GM23338 (cell line): ENCODE measurements at regions not wholly inside any gene's neighbourhood (a gene's known extent, or its start where the extent isn't known, plus 50 kb on each side); places are given as distances from the start of the nearest gene placed in this dataset.

Experiments
- ATAC-seq: fragments of 200-7000 bp; cut with Tn5 transposase; 3 replicates; pipeline ENCODE4 v1.9.1; 2020
- DNase-seq: peaks from one replicate; pipeline ENCODE4 v3.0.0-alpha.2; 2015; ENCODE audit warnings: low spot score
- H2AFZ ChIP-seq: fragments of 200-600 bp; sonication (generic); 2 replicates; pipeline ENCODE4 v1.8.0; 2016; ENCODE audit warnings: antibody characterized with exemption, mild to moderate bottlenecking, moderate library complexity
- H3F3A ChIP-seq: fragments of 200-600 bp; sonication (generic); replicated peaks from 2 replicates; pipeline ENCODE4 v1.8.0; 2017; ENCODE audit warnings: antibody characterized with exemption, mixed run types, low read depth
- H3K27ac ChIP-seq: fragments of 200-600 bp; sonication (generic); 2 replicates; pipeline ENCODE4 v1.6.1; 2016; ENCODE audit warnings: low read depth
- H3K27me3 ChIP-seq: fragments of 200-600 bp; sonication (generic); 2 replicates; pipeline ENCODE4 v1.8.0; 2016; ENCODE audit warnings: mild to moderate bottlenecking, mixed run types, moderate library complexity; ENCODE audit not compliant: insufficient read depth
- H3K36me3 ChIP-seq: fragments of 200-600 bp; sonication (generic); 2 replicates; pipeline ENCODE4 v1.8.0; 2016; ENCODE audit warnings: mild to moderate bottlenecking; ENCODE audit not compliant: insufficient read depth
- H3K4me1 ChIP-seq: fragments of 200-600 bp; sonication (generic); 2 replicates; pipeline ENCODE4 v1.8.0; 2016; ENCODE audit warnings: mild to moderate bottlenecking, moderate library complexity; ENCODE audit not compliant: insufficient read depth
- H3K4me2 ChIP-seq: fragments of 200-600 bp; sonication (generic); 2 replicates; pipeline ENCODE4 v1.7.1; 2017; ENCODE audit warnings: mixed run types
- H3K4me3 ChIP-seq: fragments of 200-600 bp; sonication (generic); 2 replicates; pipeline ENCODE4 v1.6.1; 2016; ENCODE audit warnings: mixed run types
- H3K79me2 ChIP-seq: fragments of 200-600 bp; sonication (generic); replicated peaks from 2 replicates; pipeline ENCODE4 v1.8.0; 2017; ENCODE audit warnings: mild to moderate bottlenecking; ENCODE audit not compliant: insufficient read depth
- H3K9me2 ChIP-seq: fragments of 200-600 bp; sonication (generic); 2 replicates; pipeline ENCODE4 v1.8.0; 2017; ENCODE audit not compliant: insufficient read depth
- H4K20me1 ChIP-seq: fragments of 200-600 bp; sonication (generic); replicated peaks from 2 replicates; pipeline ENCODE4 v1.8.0; 2017; ENCODE audit warnings: mild to moderate bottlenecking; ENCODE audit not compliant: insufficient read depth
- H3K27ac Mint-ChIP-seq: 2 replicates; pipeline ENCODE4 v1.8.0; 2020; ENCODE audit warnings: inconsistent platforms, mild to moderate bottlenecking, moderate library complexity, mixed read lengths
- H3K27me3 Mint-ChIP-seq: 3 replicates; pipeline ENCODE4 v1.8.0; 2022; ENCODE audit warnings: low read depth, mild to moderate bottlenecking, moderate library complexity, mixed read lengths, inconsistent platforms; ENCODE audit not compliant: insufficient read depth, poor library complexity
- H3K36me3 Mint-ChIP-seq: 3 replicates; pipeline ENCODE4 v1.8.0; 2021; ENCODE audit warnings: low read depth, mild to moderate bottlenecking, inconsistent platforms, moderate library complexity, mixed read lengths
- H3K4me1 Mint-ChIP-seq: 3 replicates; pipeline ENCODE4 v1.8.0; 2020; ENCODE audit warnings: mild to moderate bottlenecking, inconsistent platforms, mixed read lengths
- H3K4me3 Mint-ChIP-seq: 3 replicates; pipeline ENCODE4 v1.8.0; 2021; ENCODE audit warnings: moderate library complexity, mild to moderate bottlenecking, inconsistent platforms, mixed read lengths
- H3K9me3 Mint-ChIP-seq: 3 replicates; pipeline ENCODE4 v1.8.0; 2020; ENCODE audit warnings: moderate library complexity, mild to moderate bottlenecking, inconsistent platforms, mixed read lengths
- ETS1 ChIP-seq: IDR thresholded peaks from 2 replicates; pipeline ENCODE4 v1.6.1; 2016; ENCODE audit warnings: antibody characterized with exemption
- EZH2 ChIP-seq: fragments of 200-600 bp; sonication (generic); IDR thresholded peaks from one replicate; pipeline ENCODE4 v1.8.0; 2017; ENCODE audit warnings: antibody characterized with exemption, mild to moderate bottlenecking, low read depth; ENCODE audit not compliant: unreplicated experiment
- EZH2phosphoT487 ChIP-seq: fragments of 200-600 bp; sonication (generic); IDR thresholded peaks from one replicate; pipeline ENCODE4 v1.8.1; 2018; ENCODE audit warnings: antibody characterized with exemption; ENCODE audit not compliant: unreplicated experiment
- REST ChIP-seq: IDR thresholded peaks from one replicate; pipeline ENCODE4 v1.6.1; 2018; ENCODE audit warnings: antibody characterized with exemption; ENCODE audit not compliant: unreplicated experiment
- STAT1 ChIP-seq: IDR thresholded peaks from one replicate; pipeline ENCODE4 v1.6.1; 2016; ENCODE audit warnings: antibody characterized with exemption; ENCODE audit not compliant: unreplicated experiment
- ZNF114 ChIP-seq: fragments of 250-450 bp; sonication (Bioruptor Pico); IDR thresholded peaks from 2 replicates; pipeline ENCODE4 v1.5.0; 2020; ENCODE audit warnings: mild to moderate bottlenecking, moderate library complexity
- ZNF462 ChIP-seq: fragments of 250-450 bp; sonication (Bioruptor Pico); IDR thresholded peaks from 2 replicates; pipeline ENCODE4 v1.5.0; 2020; ENCODE audit warnings: mild to moderate bottlenecking, moderate library complexity

GRCh38 chr21:19010996-19011395 lies 607.4 kb upstream of the TMPRSS15 start:
- no peak for ATAC-seq
- Histone ChIP-seq H4K20me1 (no peaks in the 10 kb centered on the region), H3K4me1 (no peaks in the 10 kb centered on the region), H3K36me3 (no peaks in the 10 kb centered on the region), H3K27ac (no peak overlapping the region), H3K27me3 (no peaks in the 10 kb centered on the region), H2AFZ (no peak overlapping the region), H3K4me2 (no peak overlapping the region), H3K4me3 (no peak overlapping the region), H3F3A (no peaks in the 10 kb centered on the region), H3K9me2 (no peaks in the 10 kb centered on the region), H3K79me2 (no peaks in the 10 kb centered on the region)
- no peaks in the 10 kb centered on the region for H3K36me3 Mint-ChIP-seq
- DNase-seq: no peak
- H3K4me1 Mint-ChIP-seq: no peaks in the 10 kb centered on the region
- no peaks in the 10 kb centered on the region for H3K9me3 Mint-ChIP-seq
- TF ChIP-seq ETS1: no peak
- TF ChIP-seq REST: no peak
- no peak for TF ChIP-seq EZH2phosphoT487
- no peak for TF ChIP-seq STAT1
- H3K27ac Mint-ChIP-seq: no peak overlapping the region
- H3K4me3 Mint-ChIP-seq: no peak overlapping the region
- H3K27me3 Mint-ChIP-seq: peaks cover 3% of the 10 kb centered on the region

GRCh38 chr21:19011451-19011850 lies 607.9 kb upstream of the TMPRSS15 start:
- Histone ChIP-seq H3F3A (no peaks in the 10 kb centered on the region), H3K36me3 (no peaks in the 10 kb centered on the region), H4K20me1 (no peaks in the 10 kb centered on the region), H3K4me1 (no peaks in the 10 kb centered on the region), H3K79me2 (no peaks in the 10 kb centered on the region), H2AFZ (no peak overlapping the region), H3K9me2 (no peaks in the 10 kb centered on the region), H3K4me2 (no peak overlapping the region), H3K4me3 (no peak overlapping the region), H3K27ac (no peak overlapping the region), H3K27me3 (no peaks in the 10 kb centered on the region)
- H3K4me3 Mint-ChIP-seq: no peak overlapping the region
- H3K4me1 Mint-ChIP-seq: no peaks in the 10 kb centered on the region
- no peaks in the 10 kb centered on the region for H3K9me3 Mint-ChIP-seq
- ATAC-seq: no peak
- DNase-seq: no peak
- no peak overlapping the region for H3K27ac Mint-ChIP-seq
- TF ChIP-seq ZNF462 (CRISPR knock-in tag) (no peak), EZH2 (no peak), ZNF114 (CRISPR knock-in tag) (no peak), STAT1 (no peak)
- peaks cover 3% of the 10 kb centered on the region for H3K27me3 Mint-ChIP-seq
- no peaks in the 10 kb centered on the region for H3K36me3 Mint-ChIP-seq
